Mesendoderm (in vitro differentiated cells): ENCODE measurements at regions not wholly inside any gene's neighbourhood (a gene's known extent, or its start where the extent isn't known, plus 50 kb on each side); places are given as distances from the start of the nearest gene placed in this dataset.

Source experiments
- DNase-seq: peaks from one replicate; pipeline ENCODE4 v3.0.0; 2013
- H2AK5ac ChIP-seq: 2 replicates; pipeline ENCODE4 v1.6.1; 2013; ENCODE audit warnings: low read length, inconsistent platforms
- H2BK120ac ChIP-seq: 2 replicates; pipeline ENCODE4 v1.6.1; 2013; ENCODE audit warnings: low read depth, mild to moderate bottlenecking, low read length, moderate library complexity, mixed read lengths
- H2BK15ac ChIP-seq: replicated peaks from 2 replicates; pipeline ENCODE4 v1.6.1; 2013; ENCODE audit warnings: low read depth, mild to moderate bottlenecking, moderate library complexity
- H2BK5ac ChIP-seq: 2 replicates; pipeline ENCODE4 v1.6.1; 2013; ENCODE audit warnings: low read length, inconsistent platforms
- H3K18ac ChIP-seq: 2 replicates; pipeline ENCODE4 v1.6.1; 2013; ENCODE audit warnings: mild to moderate bottlenecking, low read length, mixed read lengths
- H3K23ac ChIP-seq: one replicate; pipeline ENCODE4 v1.6.1; 2013; ENCODE audit warnings: low read length
- H3K27ac ChIP-seq: 2 replicates; pipeline ENCODE4 v1.5.1; 2013; ENCODE audit warnings: low read depth, mild to moderate bottlenecking, inconsistent platforms, low read length, moderate library complexity
- H3K27me3 ChIP-seq: 2 replicates; pipeline ENCODE4 v1.6.1; 2013; ENCODE audit warnings: low read length, control low read depth, mild to moderate bottlenecking, inconsistent platforms; ENCODE audit not compliant: insufficient read depth, poor library complexity
- H3K36me3 ChIP-seq: 2 replicates; pipeline ENCODE4 v1.6.1; 2013; ENCODE audit warnings: low read length, inconsistent platforms; ENCODE audit not compliant: control insufficient read depth, insufficient read depth
- H3K4ac ChIP-seq: one replicate; pipeline ENCODE4 v1.6.1; 2013; ENCODE audit warnings: low read depth, mild to moderate bottlenecking, low read length, moderate library complexity
- H3K4me1 ChIP-seq: 2 replicates; pipeline ENCODE4 v1.6.1; 2013; ENCODE audit warnings: low read depth, low read length, inconsistent platforms; ENCODE audit not compliant: control insufficient read depth
- H3K4me2 ChIP-seq: 2 replicates; pipeline ENCODE4 v1.6.1; 2013; ENCODE audit warnings: low read length
- H3K4me3 ChIP-seq: 2 replicates; pipeline ENCODE4 v1.5.1; 2013; ENCODE audit warnings: mild to moderate bottlenecking, low read length
- H3K56ac ChIP-seq: one replicate; pipeline ENCODE4 v1.6.1; 2013; ENCODE audit warnings: low read length
- H3K79me1 ChIP-seq: 2 replicates; pipeline ENCODE4 v1.6.1; 2013; ENCODE audit warnings: low read length, inconsistent platforms
- H3K79me2 ChIP-seq: 2 replicates; pipeline ENCODE4 v1.6.1; 2013; ENCODE audit warnings: mild to moderate bottlenecking, low read length; ENCODE audit not compliant: control insufficient read depth, insufficient read depth
- H3K9ac ChIP-seq: 2 replicates; pipeline ENCODE4 v1.6.1; 2013; ENCODE audit warnings: low read length, inconsistent platforms
- H4K5ac ChIP-seq: one replicate; pipeline ENCODE4 v1.6.1; 2013; ENCODE audit warnings: low read length
- H4K8ac ChIP-seq: one replicate; pipeline ENCODE4 v1.6.1; 2013; ENCODE audit warnings: low read depth, mild to moderate bottlenecking, control low read depth, low read length, moderate library complexity
- WGBS: extraction: QIAGEN DNeasy Blood & Tissue Kit; methylation state at CpG from one replicate; pipeline ENCODE4 v1.1.7; 2013; ENCODE audit warnings: low lambda C conversion rate, missing lambda C conversion rate; ENCODE audit not compliant: insufficient coverage; ENCODE audit errors: extremely low coverage; 5-methylcytosine and 5-hydroxymethylcytosine counted together

GRCh38 chr16:62450291-62450690 is 414.1 kb upstream of the CDH8 start:
- Histone ChIP-seq H3K79me1 (no peaks in the 10 kb centered on the region), H4K5ac (no peak overlapping the region), H2AK5ac (no peak overlapping the region), H3K4ac (no peak overlapping the region), H3K4me1 (no peaks in the 10 kb centered on the region), H3K4me3 (no peak overlapping the region), H3K4me2 (no peak overlapping the region), H3K56ac (no peak overlapping the region), H3K27ac (no peak overlapping the region), H3K18ac (no peak overlapping the region), H3K27me3 (no peaks in the 10 kb centered on the region), H3K9ac (no peak overlapping the region), H3K23ac (no peak overlapping the region), H4K8ac (no peak overlapping the region), H3K79me2 (no peaks in the 10 kb centered on the region), H2BK120ac (no peak overlapping the region), H3K36me3 (no peaks in the 10 kb centered on the region), H2BK15ac (no peak overlapping the region), H2BK5ac (no peak overlapping the region)
- DNase-seq: no peak
- no CpG with 5 or more reads among the region's 5 CpGs for WGBS

GRCh38 chr16:62445909-62446308 is 409.7 kb upstream of the CDH8 start:
- no peak overlapping the region for H3K27ac ChIP-seq

GRCh38 chr16:62424206-62424605 is 388.0 kb upstream of the CDH8 start:
- H3K27ac ChIP-seq: no peak overlapping the region
- no peak overlapping the region for H3K4ac ChIP-seq
- H3K79me2 ChIP-seq: no peaks in the 10 kb centered on the region
- H3K23ac ChIP-seq: no peak overlapping the region
- H3K4me2 ChIP-seq: no peak overlapping the region
- no peak overlapping the region for H2AK5ac ChIP-seq
- no peak for DNase-seq
- no peak overlapping the region for H2BK15ac ChIP-seq
- no peak overlapping the region for H2BK120ac ChIP-seq
- WGBS: no CpG with 5 or more reads among the region's 4 CpGs
- H4K5ac ChIP-seq: no peak overlapping the region
- H3K4me1 ChIP-seq: no peaks in the 10 kb centered on the region
- no peak overlapping the region for H3K9ac ChIP-seq
- no peak overlapping the region for H3K18ac ChIP-seq
- H3K4me3 ChIP-seq: no peak overlapping the region
- H3K27me3 ChIP-seq: no peaks in the 10 kb centered on the region
- no peak overlapping the region for H3K56ac ChIP-seq
- no peak overlapping the region for H4K8ac ChIP-seq
- no peak overlapping the region for H2BK5ac ChIP-seq
- H3K36me3 ChIP-seq: no peaks in the 10 kb centered on the region
- no peaks in the 10 kb centered on the region for H3K79me1 ChIP-seq

More at GRCh38 chr16:62445909-62446308, 409.7 kb upstream of the CDH8 start:
- Histone ChIP-seq H4K5ac (no peak overlapping the region), H3K4me1 (no peaks in the 10 kb centered on the region), H3K4me3 (no peak overlapping the region), H2AK5ac (no peak overlapping the region), H2BK120ac (no peak overlapping the region), H3K23ac (no peak overlapping the region), H3K79me2 (no peaks in the 10 kb centered on the region), H3K9ac (no peak overlapping the region), H3K36me3 (no peaks in the 10 kb centered on the region), H3K27me3 (no peaks in the 10 kb centered on the region), H3K79me1 (no peaks in the 10 kb centered on the region), H3K4ac (no peak overlapping the region), H2BK15ac (no peak overlapping the region), H3K4me2 (no peak overlapping the region), H4K8ac (no peak overlapping the region), H2BK5ac (no peak overlapping the region), H3K18ac (no peak overlapping the region), H3K56ac (no peak overlapping the region)
- no CpG with 5 or more reads among the region's 2 CpGs for WGBS
- no peak for DNase-seq

- no peak overlapping the region for H3K18ac ChIP-seq
- no peaks in the 10 kb centered on the region for H3K27me3 ChIP-seq
- no peak overlapping the region for H2BK15ac ChIP-seq
- no peak overlapping the region for H3K4me2 ChIP-seq
- no peaks in the 10 kb centered on the region for H3K4me1 ChIP-seq
- H4K5ac ChIP-seq: no peak overlapping the region
- no peak overlapping the region for H3K4me3 ChIP-seq
- no peaks in the 10 kb centered on the region for H3K79me1 ChIP-seq
- no peaks in the 10 kb centered on the region for H3K79me2 ChIP-seq
- H2BK120ac ChIP-seq: no peak overlapping the region
- H2BK5ac ChIP-seq: no peak overlapping the region
- no peak overlapping the region for H3K27ac ChIP-seq
- no CpG with 5 or more reads among the region's 23 CpGs for WGBS
- H3K9ac ChIP-seq: no peak overlapping the region
- no peak overlapping the region for H4K8ac ChIP-seq
- H3K4ac ChIP-seq: no peak overlapping the region
- H3K36me3 ChIP-seq: no peaks in the 10 kb centered on the region
- no peak overlapping the region for H3K23ac ChIP-seq
- no peak overlapping the region for H2AK5ac ChIP-seq
- H3K56ac ChIP-seq: no peak overlapping the region
- DNase-seq: peak; percentile 72
Observed at GRCh38 chr16:62408760-62409159, 372.5 kb upstream of the CDH8 start.

- Histone ChIP-seq H3K4me2 (no peak overlapping the region), H3K27ac (no peak overlapping the region), H4K8ac (no peak overlapping the region), H3K18ac (no peak overlapping the region), H2BK5ac (no peak overlapping the region), H3K9ac (no peak overlapping the region), H2BK15ac (no peak overlapping the region), H3K23ac (no peak overlapping the region), H3K36me3 (no peaks in the 10 kb centered on the region), H3K79me1 (no peaks in the 10 kb centered on the region), H3K4me3 (no peak overlapping the region), H3K56ac (no peak overlapping the region), H3K4ac (no peak overlapping the region), H3K4me1 (no peaks in the 10 kb centered on the region), H2AK5ac (no peak overlapping the region), H3K27me3 (no peaks in the 10 kb centered on the region), H4K5ac (no peak overlapping the region), H2BK120ac (no peak overlapping the region), H3K79me2 (no peaks in the 10 kb centered on the region)
- DNase-seq: no peak
Observed at GRCh38 chr16:62406387-62406786, 370.1 kb upstream of the CDH8 start.

GRCh38 chr16:62404842-62405611 is 368.8 kb upstream of the CDH8 start:
- no peak overlapping the region for H2AK5ac ChIP-seq
- no peaks in the 10 kb centered on the region for H3K27me3 ChIP-seq
- no peak overlapping the region for H3K18ac ChIP-seq
- no peak overlapping the region for H3K23ac ChIP-seq
- H3K56ac ChIP-seq: no peak overlapping the region
- no peaks in the 10 kb centered on the region for H3K36me3 ChIP-seq
- no peak overlapping the region for H3K9ac ChIP-seq
- no peak overlapping the region for H2BK5ac ChIP-seq
- no peaks in the 10 kb centered on the region for H3K79me2 ChIP-seq
- no peak overlapping the region for H3K27ac ChIP-seq
- H3K4me2 ChIP-seq: no peak overlapping the region
- H2BK120ac ChIP-seq: no peak overlapping the region
- H4K8ac ChIP-seq: no peak overlapping the region
- H2BK15ac ChIP-seq: no peak overlapping the region
- H4K5ac ChIP-seq: no peak overlapping the region
- H3K79me1 ChIP-seq: no peaks in the 10 kb centered on the region
- no peak overlapping the region for H3K4ac ChIP-seq
- H3K4me3 ChIP-seq: no peak overlapping the region
- no peak for DNase-seq
- no CpG with 5 or more reads among the region's 1 CpG for WGBS
- no peaks in the 10 kb centered on the region for H3K4me1 ChIP-seq
